ENCODE measurements at regions not wholly inside any gene's neighbourhood (a gene's known extent, or its start where the extent isn't known, plus 50 kb on each side); places are given as distances from the start of the nearest gene placed in this dataset.

DNA sequence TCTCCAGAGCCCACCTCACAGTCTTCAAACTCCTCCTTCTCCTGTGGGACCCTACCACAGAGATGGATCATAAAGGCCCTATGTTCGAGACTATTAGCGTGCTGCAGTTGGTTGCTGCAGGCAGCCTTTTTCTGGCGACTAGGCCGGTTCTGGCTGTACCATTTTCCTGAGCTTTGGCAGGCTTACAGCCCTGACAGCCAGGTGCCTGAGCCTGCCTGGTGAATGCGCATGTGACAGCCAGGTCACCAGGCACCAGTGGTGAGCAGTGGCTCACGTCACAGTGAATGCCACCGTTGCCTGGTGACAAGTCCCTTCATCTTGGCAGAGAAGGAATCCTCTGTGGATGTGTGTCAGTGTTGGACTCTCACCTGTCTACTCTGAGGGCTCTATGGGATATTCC, 978.8 kb downstream of the KCNJ18 start:
- TF ChIP-seq, protein P1, sequence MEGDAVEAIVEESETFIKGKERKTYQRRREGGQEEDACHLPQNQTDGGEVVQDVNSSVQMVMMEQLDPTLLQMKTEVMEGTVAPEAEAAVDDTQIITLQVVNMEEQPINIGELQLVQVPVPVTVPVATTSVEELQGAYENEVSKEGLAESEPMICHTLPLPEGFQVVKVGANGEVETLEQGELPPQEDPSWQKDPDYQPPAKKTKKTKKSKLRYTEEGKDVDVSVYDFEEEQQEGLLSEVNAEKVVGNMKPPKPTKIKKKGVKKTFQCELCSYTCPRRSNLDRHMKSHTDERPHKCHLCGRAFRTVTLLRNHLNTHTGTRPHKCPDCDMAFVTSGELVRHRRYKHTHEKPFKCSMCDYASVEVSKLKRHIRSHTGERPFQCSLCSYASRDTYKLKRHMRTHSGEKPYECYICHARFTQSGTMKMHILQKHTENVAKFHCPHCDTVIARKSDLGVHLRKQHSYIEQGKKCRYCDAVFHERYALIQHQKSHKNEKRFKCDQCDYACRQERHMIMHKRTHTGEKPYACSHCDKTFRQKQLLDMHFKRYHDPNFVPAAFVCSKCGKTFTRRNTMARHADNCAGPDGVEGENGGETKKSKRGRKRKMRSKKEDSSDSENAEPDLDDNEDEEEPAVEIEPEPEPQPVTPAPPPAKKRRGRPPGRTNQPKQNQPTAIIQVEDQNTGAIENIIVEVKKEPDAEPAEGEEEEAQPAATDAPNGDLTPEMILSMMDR (conservative IDR thresholded peaks at IDR 0.05; ENCODE audit: low read length) = no peak
- no peak for TF ChIP-seq EZH2phosphoT487 (IDR thresholded peaks at IDR 0.05; ENCODE audit: borderline replicate concordance)
